HG02571 (cell line): ENCODE measurements at regions not wholly inside any gene's neighbourhood (a gene's known extent, or its start where the extent isn't known, plus 50 kb on each side); places are given as distances from the start of the nearest gene placed in this dataset.

Experiments used
- ATAC-seq: cut with Tn5 transposase; IDR thresholded peaks from one replicate; pipeline ENCODE4 v1.9.1; 2021; ENCODE audit warnings: mild to moderate bottlenecking, moderate library complexity; ENCODE audit not compliant: unreplicated experiment

GRCh38 chr2:236672606-236673005 lies 103.0 kb downstream of the ACKR3 start:
- ATAC-seq, result no peak

- no peak for ATAC-seq
Measured at GRCh38 chr2:236673126-236673822, 103.6 kb downstream of the ACKR3 start.

GRCh38 chr2:236673823-236674185 lies 104.2 kb downstream of the ACKR3 start:
- no peak for ATAC-seq

- no peak for ATAC-seq
Measured at GRCh38 chr2:236674238-236674637, 104.6 kb downstream of the ACKR3 start.

GRCh38 chr2:236674646-236675045 lies 105.0 kb downstream of the ACKR3 start:
- ATAC-seq, result no peak

- no peak for ATAC-seq
Measured at GRCh38 chr2:236675051-236675450, 105.4 kb downstream of the ACKR3 start.

- ATAC-seq, result no peak
Measured at GRCh38 chr2:236675526-236675925, 105.9 kb downstream of the ACKR3 start.

- no peak for ATAC-seq
Measured at GRCh38 chr2:236676136-236676873, 106.7 kb downstream of the ACKR3 start.

- no peak for ATAC-seq
Measured at GRCh38 chr2:236677368-236677767, 107.7 kb downstream of the ACKR3 start.

GRCh38 chr2:236678307-236678975 lies 108.8 kb downstream of the ACKR3 start:
- ATAC-seq, result no peak

GRCh38 chr2:236679884-236680860 lies 110.5 kb downstream of the ACKR3 start:
- ATAC-seq, result no peak

GRCh38 chr2:236682651-236683422 lies 113.2 kb downstream of the ACKR3 start:
- ATAC-seq, result no peak

- no peak for ATAC-seq
Measured at GRCh38 chr2:236684504-236685256, 115.1 kb downstream of the ACKR3 start.

GRCh38 chr2:236685361-236685760 lies 115.7 kb downstream of the ACKR3 start:
- no peak for ATAC-seq

GRCh38 chr2:236685979-236686520 lies 116.4 kb downstream of the ACKR3 start:
- ATAC-seq, result no peak

GRCh38 chr2:236686561-236686960 lies 116.9 kb downstream of the ACKR3 start:
- ATAC-seq, result no peak

- ATAC-seq, result no peak
Measured at GRCh38 chr2:236687296-236687965, 117.8 kb downstream of the ACKR3 start.

GRCh38 chr2:236688157-236688556 lies 118.5 kb downstream of the ACKR3 start:
- ATAC-seq, result no peak
